ENCODE measurements at regions not wholly inside any gene's neighbourhood (a gene's known extent, or its start where the extent isn't known, plus 50 kb on each side); places are given as distances from the start of the nearest gene placed in this dataset.

- ATAC-seq (replicated peaks in 1 of 4) (no peak), DNase-seq (no peak)
- Mint-ChIP-seq H3K9me3 (peaks cover 4 to 12% (median 9%) of the 10 kb centered on the region in 3 donors), H3K4me1 (no peaks in the 10 kb centered on the region), H3K27me3 (no peaks in the 10 kb centered on the region), H3K27ac (no peak overlapping the region), H3K4me3 (no peak overlapping the region), H3K36me3 (no peaks in the 10 kb centered on the region)
- CTCF ChIA-PET = no interaction called here
- Histone ChIP-seq H3K4me3 (ENCODE audit: control insufficient read depth in 1 of 2, extremely low read depth in 1 of 2, low read length in 1 of 2) (no peak overlapping the region), H3K4me1 (ENCODE audit: control insufficient read depth in 1 of 2, extremely low read depth in 1 of 2, insufficient read depth in 2 of 2, low read length in 2 of 2) (no peaks in the 10 kb centered on the region), H3K9me3 (peaks cover 2% of the 10 kb centered on the region), H3K36me3 (ENCODE audit: control insufficient read depth in 2 of 2, extremely low read depth in 1 of 2, insufficient read depth in 1 of 2, low read length in 1 of 2) (no peaks in the 10 kb centered on the region), H3K27me3 (replicated peaks in 1 of 2; ENCODE audit: control insufficient read depth in 2 of 2, extremely low read depth in 1 of 2, insufficient read depth in 2 of 2, low read length in 1 of 2) (no peaks in the 10 kb centered on the region), H3K27ac (ENCODE audit: low read length) (no peak overlapping the region)
- 95% methylated on average over 62 of the region's 66 CpGs for WGBS (ENCODE audit: insufficient coverage)
- POLR2A ChIA-PET = no interaction called here
Measured at GRCh38 chr12:60269611-60270269, 673.9 kb downstream of the SLC16A7 start.

GRCh38 chr12:60271816-60272215 is 676.0 kb downstream of the SLC16A7 start:
- no peak overlapping the region for H3K4me3 Mint-ChIP-seq
- Histone ChIP-seq H3K4me1 (ENCODE audit: control insufficient read depth in 1 of 2, extremely low read depth in 1 of 2, insufficient read depth in 2 of 2, low read length in 2 of 2) (no peaks in the 10 kb centered on the region), H3K27ac (ENCODE audit: low read length) (no peak overlapping the region), H3K27me3 (replicated peaks in 1 of 2; ENCODE audit: control insufficient read depth in 2 of 2, extremely low read depth in 1 of 2, insufficient read depth in 2 of 2, low read length in 1 of 2) (no peaks in the 10 kb centered on the region), H3K4me3 (ENCODE audit: control insufficient read depth in 1 of 2, extremely low read depth in 1 of 2, low read length in 1 of 2) (no peak overlapping the region), H3K9me3 (peaks cover 2% of the 10 kb centered on the region), H3K36me3 (ENCODE audit: control insufficient read depth in 2 of 2, extremely low read depth in 1 of 2, insufficient read depth in 1 of 2, low read length in 1 of 2) (no peaks in the 10 kb centered on the region)
- H3K27me3 Mint-ChIP-seq = no peaks in the 10 kb centered on the region
- no peak overlapping the region for H3K27ac Mint-ChIP-seq
- no peaks in the 10 kb centered on the region for H3K4me1 Mint-ChIP-seq
- H3K9me3 Mint-ChIP-seq = peaks cover 4 to 12% (median 9%) of the 10 kb centered on the region in 3 donors
- ATAC-seq (replicated peaks in 1 of 4) (no peak), DNase-seq (no peak)
- ChIA-PET CTCF (no interaction called here), POLR2A (no interaction called here)
- H3K36me3 Mint-ChIP-seq = no peaks in the 10 kb centered on the region
- 96% methylated on average over 6 of the region's 9 CpGs for WGBS (ENCODE audit: insufficient coverage)

- no peak overlapping the region for H3K27ac ChIP-seq (ENCODE audit: low read length)
- no peak overlapping the region for H3K27ac Mint-ChIP-seq
- peaks cover 0 to 3% (median 0%) of the 10 kb centered on the region in 3 donors for H3K9me3 Mint-ChIP-seq
- no peaks in the 10 kb centered on the region for H3K36me3 ChIP-seq (ENCODE audit: control insufficient read depth in 2 of 2, extremely low read depth in 1 of 2, insufficient read depth in 1 of 2, low read length in 1 of 2)
- ChIA-PET CTCF (no interaction called here), POLR2A (no interaction called here)
- no peaks in the 10 kb centered on the region for H3K9me3 ChIP-seq
- H3K4me1 ChIP-seq (ENCODE audit: control insufficient read depth in 1 of 2, extremely low read depth in 1 of 2, insufficient read depth in 2 of 2, low read length in 2 of 2) = no peaks in the 10 kb centered on the region
- no peaks in the 10 kb centered on the region for H3K4me1 Mint-ChIP-seq
- no peaks in the 10 kb centered on the region for H3K27me3 ChIP-seq (replicated peaks in 1 of 2; ENCODE audit: control insufficient read depth in 2 of 2, extremely low read depth in 1 of 2, insufficient read depth in 2 of 2, low read length in 1 of 2)
- H3K36me3 Mint-ChIP-seq = no peaks in the 10 kb centered on the region
- H3K27me3 Mint-ChIP-seq = no peaks in the 10 kb centered on the region
- H3K4me3 ChIP-seq (ENCODE audit: control insufficient read depth in 1 of 2, extremely low read depth in 1 of 2, low read length in 1 of 2) = no peak overlapping the region
- WGBS (ENCODE audit: insufficient coverage) = no CpG with 5 or more reads among the region's 2 CpGs
- DNase-seq (no peak), ATAC-seq (replicated peaks in 1 of 4) (no peak)
- no peak overlapping the region for H3K4me3 Mint-ChIP-seq
Measured at GRCh38 chr12:60278209-60278608, 682.4 kb downstream of the SLC16A7 start.

GRCh38 chr12:60279221-60279620 is 683.4 kb downstream of the SLC16A7 start:
- no peaks in the 10 kb centered on the region for H3K4me1 ChIP-seq (ENCODE audit: control insufficient read depth in 1 of 2, extremely low read depth in 1 of 2, insufficient read depth in 2 of 2, low read length in 2 of 2)
- peaks cover 0 to 3% (median 3%) of the 10 kb centered on the region in 3 donors for H3K9me3 Mint-ChIP-seq
- DNase-seq (no peak), ATAC-seq (replicated peaks in 1 of 4) (no peak)
- no peaks in the 10 kb centered on the region for H3K36me3 ChIP-seq (ENCODE audit: control insufficient read depth in 2 of 2, extremely low read depth in 1 of 2, insufficient read depth in 1 of 2, low read length in 1 of 2)
- no CpG with 5 or more reads among the region's 1 CpG for WGBS (ENCODE audit: insufficient coverage)
- no peak overlapping the region for H3K4me3 ChIP-seq (ENCODE audit: control insufficient read depth in 1 of 2, extremely low read depth in 1 of 2, low read length in 1 of 2)
- ChIA-PET CTCF (no interaction called here), POLR2A (no interaction called here)
- no peak overlapping the region for H3K27ac ChIP-seq (ENCODE audit: low read length)
- H3K27ac Mint-ChIP-seq = no peak overlapping the region
- H3K36me3 Mint-ChIP-seq = no peaks in the 10 kb centered on the region
- H3K27me3 Mint-ChIP-seq = no peaks in the 10 kb centered on the region
- no peaks in the 10 kb centered on the region for H3K27me3 ChIP-seq (replicated peaks in 1 of 2; ENCODE audit: control insufficient read depth in 2 of 2, extremely low read depth in 1 of 2, insufficient read depth in 2 of 2, low read length in 1 of 2)
- H3K4me1 Mint-ChIP-seq = no peaks in the 10 kb centered on the region
- H3K4me3 Mint-ChIP-seq = no peak overlapping the region
- no peaks in the 10 kb centered on the region for H3K9me3 ChIP-seq

- Mint-ChIP-seq H3K9me3 (peaks cover 0 to 7% (median 3%) of the 10 kb centered on the region in 3 donors), H3K4me3 (no peak overlapping the region), H3K36me3 (no peaks in the 10 kb centered on the region), H3K27ac (no peak overlapping the region), H3K4me1 (no peaks in the 10 kb centered on the region), H3K27me3 (no peaks in the 10 kb centered on the region)
- no peaks in the 10 kb centered on the region for H3K4me1 ChIP-seq (ENCODE audit: control insufficient read depth in 1 of 2, extremely low read depth in 1 of 2, insufficient read depth in 2 of 2, low read length in 2 of 2)
- no peak for ATAC-seq (replicated peaks in 1 of 4)
- H3K27me3 ChIP-seq (replicated peaks in 1 of 2; ENCODE audit: control insufficient read depth in 2 of 2, extremely low read depth in 1 of 2, insufficient read depth in 2 of 2, low read length in 1 of 2) = no peaks in the 10 kb centered on the region
- no peaks in the 10 kb centered on the region for H3K36me3 ChIP-seq (ENCODE audit: control insufficient read depth in 2 of 2, extremely low read depth in 1 of 2, insufficient read depth in 1 of 2, low read length in 1 of 2)
- no peak for DNase-seq
- POLR2A ChIA-PET = no interaction called here
- no peak overlapping the region for H3K4me3 ChIP-seq (ENCODE audit: control insufficient read depth in 1 of 2, extremely low read depth in 1 of 2, low read length in 1 of 2)
- CTCF ChIA-PET = no interaction called here
- H3K27ac ChIP-seq (ENCODE audit: low read length) = no peak overlapping the region
- H3K9me3 ChIP-seq = no peaks in the 10 kb centered on the region
- 89% methylated on average over 6 of the region's 8 CpGs for WGBS (ENCODE audit: insufficient coverage)
Measured at GRCh38 chr12:60281522-60281921, 685.7 kb downstream of the SLC16A7 start.

GRCh38 chr12:60290532-60290931 is 694.7 kb downstream of the SLC16A7 start:
- Mint-ChIP-seq H3K9me3 (peaks cover 11 to 34% (median 24%) of the 10 kb centered on the region in 3 donors), H3K4me1 (no peaks in the 10 kb centered on the region)
- WGBS (ENCODE audit: insufficient coverage) = 38% methylated on average over 1 of the region's 1 CpG

More at GRCh38 chr12:60290532-60290931, 694.7 kb downstream of the SLC16A7 start:
- no peak overlapping the region for H3K27ac ChIP-seq (ENCODE audit: low read length)
- H3K4me3 ChIP-seq (ENCODE audit: control insufficient read depth in 1 of 2, extremely low read depth in 1 of 2, low read length in 1 of 2) = no peak overlapping the region
- peaks cover 2% of the 10 kb centered on the region for H3K9me3 ChIP-seq
- no peaks in the 10 kb centered on the region for H3K36me3 ChIP-seq (ENCODE audit: control insufficient read depth in 2 of 2, extremely low read depth in 1 of 2, insufficient read depth in 1 of 2, low read length in 1 of 2)
- ChIA-PET POLR2A (no interaction called here), CTCF (no interaction called here)
- H3K27me3 Mint-ChIP-seq = no peaks in the 10 kb centered on the region
- no peak for DNase-seq
- H3K27me3 ChIP-seq (replicated peaks in 1 of 2; ENCODE audit: control insufficient read depth in 2 of 2, extremely low read depth in 1 of 2, insufficient read depth in 2 of 2, low read length in 1 of 2) = no peaks in the 10 kb centered on the region
- H3K36me3 Mint-ChIP-seq = no peaks in the 10 kb centered on the region
- H3K4me1 ChIP-seq (ENCODE audit: control insufficient read depth in 1 of 2, extremely low read depth in 1 of 2, insufficient read depth in 2 of 2, low read length in 2 of 2) = no peaks in the 10 kb centered on the region
- no peak overlapping the region for H3K4me3 Mint-ChIP-seq
- no peak for ATAC-seq (replicated peaks in 1 of 4)
- no peak overlapping the region for H3K27ac Mint-ChIP-seq

Measured in T-cell (primary cell).